ENCODE measurements at regions not wholly inside any gene's neighbourhood (a gene's known extent, or its start where the extent isn't known, plus 50 kb on each side); places are given as distances from the start of the nearest gene placed in this dataset.

GRCh38 chr13:90453342-90453741 lies 894.1 kb upstream of the MIR17HG start:
- H4K20me1 ChIP-seq (replicated peaks; ENCODE audit: insufficient read depth): no peaks in the 10 kb centered on the region
- H3F3A ChIP-seq (replicated peaks; ENCODE audit: low read depth): no peaks in the 10 kb centered on the region
- H3K27me3 ChIP-seq (ENCODE audit: insufficient read depth): no peaks in the 10 kb centered on the region
- H3K27ac ChIP-seq (ENCODE audit: low read depth): no peak overlapping the region
- ATAC-seq: no peak
- H3K4me3 Mint-ChIP-seq: no peak overlapping the region
- H3K9me2 ChIP-seq (ENCODE audit: insufficient read depth): no peaks in the 10 kb centered on the region
- no peak overlapping the region for H3K4me3 ChIP-seq
- H3K9me3 Mint-ChIP-seq: no peaks in the 10 kb centered on the region
- H2AFZ ChIP-seq: no peak overlapping the region
- no peaks in the 10 kb centered on the region for H3K79me2 ChIP-seq (replicated peaks; ENCODE audit: insufficient read depth)
- H3K36me3 Mint-ChIP-seq (ENCODE audit: low read depth): no peaks in the 10 kb centered on the region
- TF ChIP-seq, protein P1, sequence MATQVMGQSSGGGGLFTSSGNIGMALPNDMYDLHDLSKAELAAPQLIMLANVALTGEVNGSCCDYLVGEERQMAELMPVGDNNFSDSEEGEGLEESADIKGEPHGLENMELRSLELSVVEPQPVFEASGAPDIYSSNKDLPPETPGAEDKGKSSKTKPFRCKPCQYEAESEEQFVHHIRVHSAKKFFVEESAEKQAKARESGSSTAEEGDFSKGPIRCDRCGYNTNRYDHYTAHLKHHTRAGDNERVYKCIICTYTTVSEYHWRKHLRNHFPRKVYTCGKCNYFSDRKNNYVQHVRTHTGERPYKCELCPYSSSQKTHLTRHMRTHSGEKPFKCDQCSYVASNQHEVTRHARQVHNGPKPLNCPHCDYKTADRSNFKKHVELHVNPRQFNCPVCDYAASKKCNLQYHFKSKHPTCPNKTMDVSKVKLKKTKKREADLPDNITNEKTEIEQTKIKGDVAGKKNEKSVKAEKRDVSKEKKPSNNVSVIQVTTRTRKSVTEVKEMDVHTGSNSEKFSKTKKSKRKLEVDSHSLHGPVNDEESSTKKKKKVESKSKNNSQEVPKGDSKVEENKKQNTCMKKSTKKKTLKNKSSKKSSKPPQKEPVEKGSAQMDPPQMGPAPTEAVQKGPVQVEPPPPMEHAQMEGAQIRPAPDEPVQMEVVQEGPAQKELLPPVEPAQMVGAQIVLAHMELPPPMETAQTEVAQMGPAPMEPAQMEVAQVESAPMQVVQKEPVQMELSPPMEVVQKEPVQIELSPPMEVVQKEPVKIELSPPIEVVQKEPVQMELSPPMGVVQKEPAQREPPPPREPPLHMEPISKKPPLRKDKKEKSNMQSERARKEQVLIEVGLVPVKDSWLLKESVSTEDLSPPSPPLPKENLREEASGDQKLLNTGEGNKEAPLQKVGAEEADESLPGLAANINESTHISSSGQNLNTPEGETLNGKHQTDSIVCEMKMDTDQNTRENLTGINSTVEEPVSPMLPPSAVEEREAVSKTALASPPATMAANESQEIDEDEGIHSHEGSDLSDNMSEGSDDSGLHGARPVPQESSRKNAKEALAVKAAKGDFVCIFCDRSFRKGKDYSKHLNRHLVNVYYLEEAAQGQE (IDR thresholded peaks at IDR 0.05; ENCODE audit: unreplicated experiment): no peak
- TF ChIP-seq POLR2AphosphoS5 (IDR thresholded peaks at IDR 0.05; ENCODE audit: low read depth): no peak
- TF ChIP-seq CTCF (conservative IDR thresholded peaks at IDR 0.05; ENCODE audit: low read depth in 2 of 2): no peak
- TF ChIP-seq ETS1 (IDR thresholded peaks at IDR 0.05): no peak
- peaks cover under 1% of the 10 kb centered on the region; the same call in 2 of the 3 replicates for H3K4me1 Mint-ChIP-seq
- no peak overlapping the region for H3K4me2 ChIP-seq
- H3K27ac Mint-ChIP-seq: no peak overlapping the region
- no peak for DNase-seq (ENCODE audit: low spot score)
- H3K27me3 Mint-ChIP-seq (ENCODE audit: insufficient read depth, low read depth, poor library complexity): no peaks in the 10 kb centered on the region
- no peaks in the 10 kb centered on the region for H3K4me1 ChIP-seq (ENCODE audit: insufficient read depth)
- no peaks in the 10 kb centered on the region for H3K36me3 ChIP-seq (ENCODE audit: insufficient read depth)

DNA sequence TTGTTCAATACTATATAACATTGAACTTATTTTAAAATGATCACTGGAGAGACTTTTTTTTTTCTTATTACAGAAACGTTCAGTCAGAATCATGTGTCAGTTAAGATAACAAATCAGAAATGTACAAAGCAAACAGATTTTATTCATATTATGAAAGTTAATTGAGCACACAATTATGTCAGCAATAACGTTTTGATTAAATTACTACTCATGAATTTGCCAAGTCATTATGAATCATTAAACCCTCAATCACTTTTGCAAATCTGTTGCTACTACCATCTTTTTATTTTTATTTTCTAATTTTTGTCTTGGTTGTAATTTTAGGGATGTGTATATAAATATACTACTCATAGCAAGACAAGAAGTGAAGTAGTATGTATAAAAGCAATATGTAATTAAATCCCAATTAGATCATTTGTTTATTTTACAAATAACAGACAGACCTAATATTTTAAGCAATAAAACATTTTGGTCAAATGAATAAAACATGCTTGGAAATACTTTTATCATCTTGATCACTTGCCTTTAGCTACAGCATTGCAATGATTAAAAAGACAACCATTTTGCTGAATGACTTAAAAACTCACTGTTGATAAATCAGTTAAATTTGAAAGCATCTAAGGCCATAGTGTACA lies 893.4 kb upstream of the MIR17HG start:
- H3K4me3 ChIP-seq: no peak overlapping the region
- no peaks in the 10 kb centered on the region for H3K79me2 ChIP-seq (replicated peaks; ENCODE audit: insufficient read depth)
- Mint-ChIP-seq H3K36me3 (ENCODE audit: low read depth) (no peaks in the 10 kb centered on the region), H3K4me1 (no peaks in the 10 kb centered on the region), H3K27me3 (ENCODE audit: insufficient read depth, low read depth, poor library complexity) (no peaks in the 10 kb centered on the region), H3K27ac (no peak overlapping the region), H3K4me3 (no peak overlapping the region), H3K9me3 (no peaks in the 10 kb centered on the region)
- no peak for DNase-seq (ENCODE audit: low spot score)
- H4K20me1 ChIP-seq (replicated peaks; ENCODE audit: insufficient read depth): no peaks in the 10 kb centered on the region
- H3K36me3 ChIP-seq (ENCODE audit: insufficient read depth): no peaks in the 10 kb centered on the region
- no peak overlapping the region for H3K4me2 ChIP-seq
- H3K9me2 ChIP-seq (ENCODE audit: insufficient read depth): no peaks in the 10 kb centered on the region
- no peak for ATAC-seq
- no peaks in the 10 kb centered on the region for H3K4me1 ChIP-seq (ENCODE audit: insufficient read depth)
- H3K27me3 ChIP-seq (ENCODE audit: insufficient read depth): no peaks in the 10 kb centered on the region
- H2AFZ ChIP-seq: no peak overlapping the region
- H3K27ac ChIP-seq (ENCODE audit: low read depth): no peak overlapping the region
- H3F3A ChIP-seq (replicated peaks; ENCODE audit: low read depth): no peaks in the 10 kb centered on the region
- TF ChIP-seq CTCF (conservative IDR thresholded peaks at IDR 0.05; ENCODE audit: low read depth in 2 of 2) (no peak), JUNB (IDR thresholded peaks at IDR 0.05; ENCODE audit: unreplicated experiment) (no peak), ZNF114 (CRISPR knock-in tag; IDR thresholded peaks at IDR 0.05) (no peak), ZNF331 (CRISPR knock-in tag; IDR thresholded peaks at IDR 0.05; ENCODE audit: low read depth) (no peak), STAT1 (IDR thresholded peaks at IDR 0.05; ENCODE audit: unreplicated experiment) (no peak), EZH2 (IDR thresholded peaks at IDR 0.05; ENCODE audit: low read depth, unreplicated experiment) (no peak), POLR2AphosphoS5 (IDR thresholded peaks at IDR 0.05; ENCODE audit: low read depth) (no peak), NANOG (IDR thresholded peaks at IDR 0.05; ENCODE audit: borderline replicate concordance) (no peak)
- TF ChIP-seq, protein P1 (IDR thresholded peaks at IDR 0.05; ENCODE audit: unreplicated experiment): no peak

All from GM23338 (cell line).